ENCODE measurements at regions not wholly inside any gene's neighbourhood (a gene's known extent, or its start where the extent isn't known, plus 50 kb on each side); places are given as distances from the start of the nearest gene placed in this dataset.

DNA sequence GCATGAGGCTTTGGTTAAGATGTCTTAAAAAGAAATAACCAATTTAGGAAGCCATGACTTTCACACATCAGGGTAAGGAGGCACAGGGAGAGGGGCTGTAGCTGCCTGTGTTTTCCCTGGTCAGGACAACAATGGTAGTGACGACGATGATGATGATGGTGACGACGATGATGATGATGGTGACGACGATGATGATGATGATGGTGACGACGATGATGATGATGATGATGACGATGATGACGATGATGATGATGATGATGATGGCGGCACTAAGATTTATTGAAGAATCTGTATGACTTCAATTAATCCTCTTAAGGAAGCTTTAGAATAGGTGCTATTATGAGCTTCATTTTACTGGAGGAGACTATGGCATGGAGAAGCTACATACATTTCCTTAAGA, 284.1 kb upstream of the TNRC6C start:
- Histone ChIP-seq H3K4me3 (no peak overlapping the region), H3K27me3 (peaks cover 0 to 22% of the 10 kb centered on the region in 2 donors), H3K36me3 (no peaks in the 10 kb centered on the region), H3K4me1 (no peaks in the 10 kb centered on the region), H3K9me3 (no peaks in the 10 kb centered on the region), H3K27ac (no peak overlapping the region)
- intact Hi-C loops (cut with DNase I; ENCODE audit: low total_unique reads): no loop called here
- no peak for DNase-seq (ENCODE audit: low spot score in 2 of 2)
- TF ChIP-seq POLR2A (IDR thresholded peaks at IDR 0.05): no peak
- TF ChIP-seq POLR2AphosphoS5 (IDR thresholded peaks at IDR 0.05): no peak
- TF ChIP-seq, protein P1, sequence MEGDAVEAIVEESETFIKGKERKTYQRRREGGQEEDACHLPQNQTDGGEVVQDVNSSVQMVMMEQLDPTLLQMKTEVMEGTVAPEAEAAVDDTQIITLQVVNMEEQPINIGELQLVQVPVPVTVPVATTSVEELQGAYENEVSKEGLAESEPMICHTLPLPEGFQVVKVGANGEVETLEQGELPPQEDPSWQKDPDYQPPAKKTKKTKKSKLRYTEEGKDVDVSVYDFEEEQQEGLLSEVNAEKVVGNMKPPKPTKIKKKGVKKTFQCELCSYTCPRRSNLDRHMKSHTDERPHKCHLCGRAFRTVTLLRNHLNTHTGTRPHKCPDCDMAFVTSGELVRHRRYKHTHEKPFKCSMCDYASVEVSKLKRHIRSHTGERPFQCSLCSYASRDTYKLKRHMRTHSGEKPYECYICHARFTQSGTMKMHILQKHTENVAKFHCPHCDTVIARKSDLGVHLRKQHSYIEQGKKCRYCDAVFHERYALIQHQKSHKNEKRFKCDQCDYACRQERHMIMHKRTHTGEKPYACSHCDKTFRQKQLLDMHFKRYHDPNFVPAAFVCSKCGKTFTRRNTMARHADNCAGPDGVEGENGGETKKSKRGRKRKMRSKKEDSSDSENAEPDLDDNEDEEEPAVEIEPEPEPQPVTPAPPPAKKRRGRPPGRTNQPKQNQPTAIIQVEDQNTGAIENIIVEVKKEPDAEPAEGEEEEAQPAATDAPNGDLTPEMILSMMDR (IDR thresholded peaks at IDR 0.05): no peak

DNA sequence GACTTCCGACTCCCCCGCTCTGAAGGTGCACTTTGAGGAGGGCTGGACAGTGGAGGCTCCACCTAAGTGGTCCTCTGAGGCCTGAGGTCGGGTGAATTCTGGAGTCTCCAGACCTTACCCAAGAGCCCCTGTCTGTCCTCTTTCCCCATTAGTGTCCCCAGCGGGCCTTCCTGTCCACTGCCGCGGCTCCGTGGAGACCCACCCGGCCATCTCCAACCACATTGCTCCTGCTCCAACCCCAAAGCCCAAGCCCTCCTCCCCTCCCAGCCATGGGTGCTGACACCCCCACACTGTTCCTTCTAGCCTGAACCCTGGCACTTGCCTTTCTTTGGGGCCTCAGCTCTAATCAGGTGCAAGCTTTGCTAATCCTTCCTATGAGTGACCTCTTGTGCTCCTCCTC, 283.1 kb upstream of the TNRC6C start:
- Histone ChIP-seq H3K4me3 (no peak overlapping the region), H3K27ac (no peak overlapping the region), H3K9me3 (no peaks in the 10 kb centered on the region), H3K36me3 (no peaks in the 10 kb centered on the region), H3K4me1 (no peaks in the 10 kb centered on the region), H3K27me3 (peaks cover 0 to 22% of the 10 kb centered on the region in 2 donors)
- no peak for DNase-seq (ENCODE audit: low spot score in 2 of 2)
- intact Hi-C loops (cut with DNase I; ENCODE audit: low total_unique reads): no loop called here
- TF ChIP-seq, protein P1 (IDR thresholded peaks at IDR 0.05): no peak
- TF ChIP-seq POLR2A (IDR thresholded peaks at IDR 0.05) (no peak), POLR2AphosphoS5 (IDR thresholded peaks at IDR 0.05) (no peak)

DNA sequence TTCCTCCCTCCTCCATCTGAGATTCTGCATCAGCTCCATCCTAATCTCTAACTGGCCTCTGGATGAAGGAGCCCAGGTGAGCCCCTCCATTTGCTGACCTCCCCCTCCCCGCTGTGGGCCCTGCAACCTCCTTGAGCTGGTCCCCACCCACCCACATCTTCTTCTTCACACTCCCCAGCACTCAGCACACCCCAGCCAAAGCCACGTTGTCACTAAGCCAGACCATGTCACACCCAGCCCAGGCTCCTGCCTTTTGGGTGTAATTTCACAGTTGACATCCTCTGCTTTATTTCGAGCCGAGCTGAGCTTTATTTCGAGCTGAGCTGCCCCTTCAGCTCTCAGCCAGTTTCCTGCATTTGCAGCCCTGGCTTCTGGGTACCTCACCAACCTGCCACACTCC, 282.7 kb upstream of the TNRC6C start:
- Histone ChIP-seq H3K4me1 (no peaks in the 10 kb centered on the region), H3K36me3 (no peaks in the 10 kb centered on the region), H3K27me3 (peaks cover 0 to 22% of the 10 kb centered on the region in 2 donors), H3K27ac (no peak overlapping the region), H3K9me3 (no peaks in the 10 kb centered on the region), H3K4me3 (no peak overlapping the region)
- intact Hi-C loops (cut with DNase I; ENCODE audit: low total_unique reads): no loop called here
- no peak for DNase-seq (ENCODE audit: low spot score in 2 of 2)
- no peak for TF ChIP-seq POLR2A (IDR thresholded peaks at IDR 0.05)
- TF ChIP-seq POLR2AphosphoS5 (IDR thresholded peaks at IDR 0.05): no peak
- TF ChIP-seq, protein P1 (IDR thresholded peaks at IDR 0.05): no peak

DNA sequence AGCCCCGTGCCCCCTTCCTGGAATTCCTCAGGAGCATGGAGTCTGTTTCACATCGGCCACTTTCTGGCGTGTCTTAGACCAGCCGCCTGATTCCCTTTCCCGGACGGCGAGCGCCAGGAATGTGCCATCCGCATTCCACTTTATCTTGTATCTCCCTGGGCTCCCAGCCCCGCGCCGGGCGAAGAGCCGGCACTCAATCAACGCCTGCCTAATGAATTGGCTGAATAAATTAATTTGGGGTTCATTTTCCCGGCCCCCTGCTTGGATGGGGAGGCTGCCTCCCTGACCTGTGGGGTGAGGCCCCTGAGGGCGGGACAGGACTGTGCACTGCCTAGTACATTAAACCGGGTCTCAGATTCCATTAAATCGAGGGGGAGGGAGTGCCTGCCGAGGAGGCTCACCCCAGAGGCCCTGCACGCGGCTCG, 282.3 kb upstream of the TNRC6C start:
- TF ChIP-seq, protein P1 (IDR thresholded peaks at IDR 0.05): no peak
- no peak for TF ChIP-seq POLR2A (IDR thresholded peaks at IDR 0.05)
- TF ChIP-seq POLR2AphosphoS5 (IDR thresholded peaks at IDR 0.05): no peak
- Histone ChIP-seq H3K27ac (no peak overlapping the region), H3K36me3 (no peaks in the 10 kb centered on the region), H3K27me3 (peaks cover 0 to 22% of the 10 kb centered on the region in 2 donors), H3K4me3 (no peak overlapping the region), H3K4me1 (no peaks in the 10 kb centered on the region), H3K9me3 (no peaks in the 10 kb centered on the region)
- no peak for DNase-seq (ENCODE audit: low spot score in 2 of 2)
- intact Hi-C loops (cut with DNase I; ENCODE audit: low total_unique reads): no loop called here

DNA sequence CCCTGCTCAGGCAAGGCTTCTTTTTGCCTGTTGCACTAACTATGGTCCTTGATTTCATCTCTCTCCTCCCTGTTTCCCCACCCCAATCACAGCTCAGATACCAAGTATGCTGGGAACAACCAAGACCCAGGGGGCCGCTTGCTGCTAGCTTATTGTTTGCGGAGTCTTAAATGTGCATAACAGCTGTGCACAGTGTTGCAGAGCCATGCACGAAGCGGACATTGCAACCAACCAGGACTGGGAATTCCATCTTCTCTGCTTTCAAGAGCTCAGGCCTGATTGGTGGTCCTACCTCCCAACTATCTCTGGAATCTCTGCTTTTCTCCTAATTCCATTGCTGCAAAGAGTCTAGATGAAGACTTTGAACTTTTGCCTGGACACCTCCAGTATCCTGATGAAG, 281.3 kb upstream of the TNRC6C start:
- Histone ChIP-seq H3K4me1 (no peaks in the 10 kb centered on the region), H3K36me3 (no peaks in the 10 kb centered on the region), H3K27ac (no peak overlapping the region), H3K27me3 (peaks cover 0 to 22% of the 10 kb centered on the region in 2 donors), H3K9me3 (no peaks in the 10 kb centered on the region), H3K4me3 (no peak overlapping the region)
- DNase-seq (ENCODE audit: low spot score in 2 of 2): no peak
- TF ChIP-seq POLR2A (IDR thresholded peaks at IDR 0.05) (no peak), POLR2AphosphoS5 (IDR thresholded peaks at IDR 0.05) (no peak)
- TF ChIP-seq, protein P1 (IDR thresholded peaks at IDR 0.05): no peak
- intact Hi-C loops (cut with DNase I; ENCODE audit: low total_unique reads): no loop called here

Measured in breast epithelium (tissue), 4 donors.